ENCODE measurements at regions not wholly inside any gene's neighbourhood (a gene's known extent, or its start where the extent isn't known, plus 50 kb on each side); places are given as distances from the start of the nearest gene placed in this dataset.

GRCh38 chr9:126559296-126559695, 54.4 kb upstream of the LMX1B start:
- no peak for TF ChIP-seq JUND (IDR thresholded peaks at IDR 0.05)
- no peak for TF ChIP-seq TAF1 (conservative IDR thresholded peaks at IDR 0.05)
- no peak for TF ChIP-seq CTCF (IDR thresholded peaks at IDR 0.05; ENCODE audit: low read depth, low read length, missing input control)
- no peak for TF ChIP-seq GABPA (IDR thresholded peaks at IDR 0.05 in 1 of 2, conservative IDR thresholded peaks at IDR 0.05 in 1 of 2)
- no peak for TF ChIP-seq RAD21 (IDR thresholded peaks at IDR 0.05)
- no peak for TF ChIP-seq REST (IDR thresholded peaks at IDR 0.05)
- TF ChIP-seq ZBTB33 (IDR thresholded peaks at IDR 0.05) = no peak
- no peak for TF ChIP-seq SP1 (IDR thresholded peaks at IDR 0.05)
- TF ChIP-seq ATF3 (IDR thresholded peaks at IDR 0.05) = no peak
- TF ChIP-seq MAX (IDR thresholded peaks at IDR 0.05) = no peak
- TF ChIP-seq RXRA (IDR thresholded peaks at IDR 0.05) = no peak
